ENCODE measurements at regions not wholly inside any gene's neighbourhood (a gene's known extent, or its start where the extent isn't known, plus 50 kb on each side); places are given as distances from the start of the nearest gene placed in this dataset.

GRCh38 chr15:99818872-99819271 is 85.6 kb upstream of the LYSMD4 start:
- Histone ChIP-seq H2BK12ac (ENCODE audit: low read depth, low read length) (no peak overlapping the region), H3K14ac (ENCODE audit: insufficient read length) (no peak overlapping the region), H3K27ac (ENCODE audit: low read depth, low read length) (no peak overlapping the region), H4K20me1 (replicated peaks in 1 of 2; ENCODE audit: control insufficient read depth in 1 of 2, insufficient read depth in 2 of 2, low read length in 2 of 2) (no peaks in the 10 kb centered on the region), H2AFZ (ENCODE audit: low read length) (no peak overlapping the region), H4K5ac (ENCODE audit: insufficient read length, low read depth, low read length) (no peak overlapping the region), H2BK20ac (ENCODE audit: low read length) (no peak overlapping the region), H3K79me1 (ENCODE audit: low read depth, low read length) (no peaks in the 10 kb centered on the region), H2BK120ac (replicated peaks; ENCODE audit: low read depth, low read length) (no peak overlapping the region), H3K36me3 (ENCODE audit: control insufficient read depth in 2 of 4, insufficient read depth in 4 of 4, low read length in 3 of 4) (no peaks in the 10 kb centered on the region), H3K9me3 (ENCODE audit: insufficient read depth in 2 of 2, low read depth in 1 of 2, low read length in 1 of 2) (no peaks in the 10 kb centered on the region), H3K4ac (replicated peaks; ENCODE audit: insufficient read length, low read depth, low read length) (no peak overlapping the region), H3K56ac (replicated peaks; ENCODE audit: insufficient read length, low read depth, low read length) (no peak overlapping the region), H3K9ac (replicated peaks in 1 of 4; ENCODE audit: extremely low read depth in 1 of 4, low read depth in 3 of 4, low read length in 3 of 4) (no peak overlapping the region), H3K4me2 (ENCODE audit: insufficient read depth in 1 of 2, low read depth in 2 of 2, low read length in 2 of 2) (no peak overlapping the region), H4K91ac (replicated peaks; ENCODE audit: insufficient read length, low read length) (no peak overlapping the region), H3K27me3 (replicated peaks in 1 of 4; ENCODE audit: control insufficient read depth in 3 of 4, extremely low read depth in 1 of 4, insufficient read depth in 3 of 4, low read length in 3 of 4) (no peaks in the 10 kb centered on the region), H3K23ac (ENCODE audit: insufficient read length) (no peak overlapping the region), H2AK5ac (ENCODE audit: low read depth, low read length) (no peak overlapping the region), H3K18ac (ENCODE audit: extremely low read depth, low read length) (no peak overlapping the region), H4K8ac (ENCODE audit: extremely low read depth, insufficient read depth, low read length) (no peak overlapping the region), H2BK15ac (ENCODE audit: low read length) (no peak overlapping the region), H3K4me3 (ENCODE audit: extremely low read depth in 1 of 4, insufficient read depth in 2 of 4, low read depth in 3 of 4, low read length in 4 of 4) (no peak overlapping the region), H3K4me1 (replicated peaks in 1 of 4; ENCODE audit: control insufficient read depth in 3 of 4, insufficient read depth in 4 of 4, low read length in 3 of 4) (no peaks in the 10 kb centered on the region), H3K23me2 (ENCODE audit: low read depth, low read length) (no peaks in the 10 kb centered on the region), H3K79me2 (ENCODE audit: control insufficient read depth in 1 of 2, insufficient read depth in 2 of 2, low read length in 2 of 2) (no peaks in the 10 kb centered on the region), H2BK5ac (ENCODE audit: low read depth, low read length) (no peak overlapping the region)
- DNase-seq (ENCODE audit: low read depth in 1 of 2, low spot score in 2 of 2): no peak
- 82% methylated on average over 3 of the region's 3 CpGs; no CpG with 5 or more reads in 1 of the 2 experiments for WGBS, 2 experiments (ENCODE audit: extremely low coverage in 1 of 2, insufficient coverage in 1 of 2, insufficient read length in 1 of 2, insufficient replicate concordance in 2 of 2, low coverage in 1 of 2, low lambda C conversion rate in 2 of 2, missing lambda C conversion rate in 1 of 2)
- ChIA-PET CTCF (ENCODE audit: partially characterized antibody) (interaction anchor here (0.6 to 0.8 kb wide), 3 partner anchors 45 to 519 kb away, joined by 3 to 6 read pairs (median 5); no protein-coding TSS in a partner anchor), POLR2A (ENCODE audit: partially characterized antibody) (no interaction called here)
- TF ChIP-seq POLR2AphosphoS5 (IDR thresholded peaks at IDR 0.05; ENCODE audit: low read depth, low read length) (no peak), TAF1 (IDR thresholded peaks at IDR 0.05; ENCODE audit: low read depth, low read length) (no peak), SP2 (IDR thresholded peaks at IDR 0.05; ENCODE audit: low read length) (no peak), JUN (IDR thresholded peaks at IDR 0.05; ENCODE audit: low read depth, low read length) (no peak), SIX5 (IDR thresholded peaks at IDR 0.05; ENCODE audit: low read depth, low read length) (no peak), HDAC2 (IDR thresholded peaks at IDR 0.05; ENCODE audit: borderline replicate concordance in 1 of 2, low read depth in 2 of 2, low read length in 2 of 2) (no peak)
- no peak for FAIRE-seq
